GM12878 (cell line): ENCODE measurements at regions not wholly inside any gene's neighbourhood (a gene's known extent, or its start where the extent isn't known, plus 50 kb on each side); places are given as distances from the start of the nearest gene placed in this dataset.

Experiments
- CHD2 ChIP-seq: IDR thresholded peaks from 2 replicates; pipeline ENCODE4 v1.6.1; 2011; ENCODE audit warnings: low read depth, low read length, improper control_type of control experiment, borderline replicate concordance
- CTCF ChIP-seq, 3 experiments: IDR thresholded peaks in 2 of 3; conservative IDR thresholded peaks in 1 of 3; 2 replicates each; pipeline ENCODE4 v1.5.1; 2011; ENCODE audit warnings: low read depth in 3 of 3, low read length in 3 of 3, mild to moderate bottlenecking in 3 of 3, control low read depth in 2 of 3, moderate library complexity in 2 of 3, inconsistent platforms in 1 of 3, mixed read lengths in 1 of 3; ENCODE audit not compliant: control insufficient read depth in 2 of 3, insufficient read depth in 1 of 3; ENCODE audit errors: extremely low read depth in 1 of 3
- EZH2 ChIP-seq: IDR thresholded peaks from 2 replicates; pipeline ENCODE4 v1.6.1; 2012; ENCODE audit warnings: low read depth, mild to moderate bottlenecking, control low read depth, inconsistent platforms, low read length, borderline replicate concordance; ENCODE audit not compliant: control insufficient read depth
- JUND ChIP-seq: IDR thresholded peaks from 2 replicates; pipeline ENCODE4 v1.6.1; 2012; ENCODE audit warnings: low read depth, mild to moderate bottlenecking, low read length, improper control_type of control experiment, moderate library complexity
- NBN ChIP-seq: fragments of 450-650 bp; IDR thresholded peaks from 2 replicates; pipeline ENCODE4 v1.6.1; 2016
- NFXL1 ChIP-seq: fragments of 450-650 bp; IDR thresholded peaks from 2 replicates; pipeline ENCODE4 v1.6.1; 2017; ENCODE audit warnings: antibody characterized with exemption, mild to moderate bottlenecking, borderline replicate concordance
- PRDM15 ChIP-seq: fragments of 450-650 bp; formaldehyde crosslinking; IDR thresholded peaks from 2 replicates; pipeline ENCODE4 v1.4.0; 2020; ENCODE audit warnings: mild to moderate bottlenecking, moderate library complexity
- SMARCA5 ChIP-seq: fragments of 450-650 bp; IDR thresholded peaks from 2 replicates; pipeline ENCODE4 v1.6.1; 2017; ENCODE audit warnings: mild to moderate bottlenecking
- SREBF2 ChIP-seq: IDR thresholded peaks from 2 replicates; pipeline ENCODE4 v1.6.1; 2012; ENCODE audit warnings: mild to moderate bottlenecking, low read length
- SUZ12 ChIP-seq: fragments of 200-600 bp; sonication (generic); IDR thresholded peaks from one replicate; pipeline ENCODE4 v1.6.1; 2018; ENCODE audit warnings: antibody characterized with exemption, mild to moderate bottlenecking; ENCODE audit not compliant: unreplicated experiment
- WRNIP1 ChIP-seq: IDR thresholded peaks from 2 replicates; pipeline ENCODE4 v1.6.1; 2011; ENCODE audit warnings: low read depth, low read length, improper control_type of control experiment, borderline replicate concordance
- YY1 ChIP-seq: IDR thresholded peaks from 2 replicates; pipeline ENCODE4 v1.6.1; 2011; ENCODE audit warnings: low read depth, mild to moderate bottlenecking, low read length
- ZNF274 ChIP-seq: IDR thresholded peaks from one replicate; pipeline ENCODE4 v1.8.0; 2011; ENCODE audit not compliant: insufficient read length, insufficient read depth

GRCh38 chr13:90016688-90017087 is 1330.8 kb upstream of the MIR17HG start:
- TF ChIP-seq YY1 (no peak), NFXL1 (no peak), SMARCA5 (no peak), ZNF274 (no peak), SREBF2 (no peak), WRNIP1 (no peak), CHD2 (no peak), EZH2 (no peak), SUZ12 (no peak), PRDM15 (no peak), CTCF (IDR thresholded peaks at IDR 0.05 in 2 of 3, conservative IDR thresholded peaks at IDR 0.05 in 1 of 3; ENCODE audit: control insufficient read depth in 2 of 3, extremely low read depth in 1 of 3, insufficient read depth in 1 of 3, low read depth in 3 of 3, low read length in 3 of 3) (no peak), NBN (no peak), JUND (no peak)
